Fibroblast of lung (primary cell): ENCODE measurements at regions not wholly inside any gene's neighbourhood (a gene's known extent, or its start where the extent isn't known, plus 50 kb on each side); places are given as distances from the start of the nearest gene placed in this dataset.

Experiments
- CTCF ChIP-seq, 2 donors: IDR thresholded peaks in 1 of 2; conservative IDR thresholded peaks in 1 of 2; 1 replicate in 1 of 2; 2 replicates in 1 of 2; pipeline ENCODE4 v1.5.1; 2011 to 2012; ENCODE audit warnings: low read length in 2 of 2, control low read depth in 1 of 2, inconsistent platforms in 1 of 2, low read depth in 1 of 2, mild to moderate bottlenecking in 1 of 2
- EZH2 ChIP-seq: IDR thresholded peaks from 2 replicates; pipeline ENCODE4 v1.5.1; 2012; ENCODE audit warnings: low read length, control low read depth, mild to moderate bottlenecking; ENCODE audit errors: missing control alignments

GRCh38 chr7:134375206-134375605 is 58.5 kb upstream of the SLC35B4 start:
- no peak for TF ChIP-seq EZH2
- TF ChIP-seq CTCF (conservative IDR thresholded peaks at IDR 0.05 in 1 of 2, IDR thresholded peaks at IDR 0.05 in 1 of 2; ENCODE audit: low read depth in 1 of 2, low read length in 2 of 2): no peak
